RWPE1 (cell line): ENCODE measurements at regions not wholly inside any gene's neighbourhood (a gene's known extent, or its start where the extent isn't known, plus 50 kb on each side); places are given as distances from the start of the nearest gene placed in this dataset.

Experiments
- CTCF ChIA-PET: fragments of 350-600 bp; sonication (Branson Sonifier 250); formaldehyde crosslinking; extraction: SDS; loops from one replicate; lab custom pipeline; 2021; lab: Yijun Ruan, JAX
- POLR2A ChIA-PET: fragments of 400-600 bp; formaldehyde crosslinking; extraction: SDS; loops from one replicate; lab custom pipeline; 2020; ENCODE audit warnings: antibody characterized with exemption; ENCODE audit not compliant: low non-redundant PET; lab: Yijun Ruan, JAX
- DNase-seq: peaks from one replicate; pipeline ENCODE4 v3.0.0; 2012; ENCODE audit warnings: low spot score
- H3K27ac ChIP-seq: fragments of 450-650 bp; 2 replicates; pipeline ENCODE4 v1.5.1; 2017
- TF ChIP-seq, protein P1 (sequence below): fragments of 450-650 bp; conservative IDR thresholded peaks from 2 replicates; pipeline ENCODE4 v1.5.1; 2017; ENCODE audit warnings: low read depth, mild to moderate bottlenecking

DNA sequence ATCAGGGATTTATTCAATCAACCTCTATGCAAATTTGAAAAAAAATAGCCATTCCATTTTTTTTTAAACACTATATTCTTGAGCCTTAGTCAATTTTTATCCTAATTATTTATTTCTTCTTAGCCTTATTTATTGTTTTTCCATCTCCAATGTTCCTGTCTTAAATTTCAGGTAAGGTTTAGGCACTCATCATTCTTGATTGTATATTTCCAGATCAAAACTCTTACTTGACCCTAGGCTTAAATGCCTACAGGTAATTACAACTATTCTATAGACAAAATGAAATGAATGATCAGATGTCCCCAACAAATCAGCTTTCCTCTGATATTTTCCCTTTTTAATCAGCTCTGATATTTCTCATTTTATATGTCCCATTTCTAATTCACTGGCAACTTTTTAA is 402.6 kb upstream of the EPHA7 start:
- no peak overlapping the region for H3K27ac ChIP-seq
- TF ChIP-seq, protein P1, sequence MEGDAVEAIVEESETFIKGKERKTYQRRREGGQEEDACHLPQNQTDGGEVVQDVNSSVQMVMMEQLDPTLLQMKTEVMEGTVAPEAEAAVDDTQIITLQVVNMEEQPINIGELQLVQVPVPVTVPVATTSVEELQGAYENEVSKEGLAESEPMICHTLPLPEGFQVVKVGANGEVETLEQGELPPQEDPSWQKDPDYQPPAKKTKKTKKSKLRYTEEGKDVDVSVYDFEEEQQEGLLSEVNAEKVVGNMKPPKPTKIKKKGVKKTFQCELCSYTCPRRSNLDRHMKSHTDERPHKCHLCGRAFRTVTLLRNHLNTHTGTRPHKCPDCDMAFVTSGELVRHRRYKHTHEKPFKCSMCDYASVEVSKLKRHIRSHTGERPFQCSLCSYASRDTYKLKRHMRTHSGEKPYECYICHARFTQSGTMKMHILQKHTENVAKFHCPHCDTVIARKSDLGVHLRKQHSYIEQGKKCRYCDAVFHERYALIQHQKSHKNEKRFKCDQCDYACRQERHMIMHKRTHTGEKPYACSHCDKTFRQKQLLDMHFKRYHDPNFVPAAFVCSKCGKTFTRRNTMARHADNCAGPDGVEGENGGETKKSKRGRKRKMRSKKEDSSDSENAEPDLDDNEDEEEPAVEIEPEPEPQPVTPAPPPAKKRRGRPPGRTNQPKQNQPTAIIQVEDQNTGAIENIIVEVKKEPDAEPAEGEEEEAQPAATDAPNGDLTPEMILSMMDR, result no peak
- CTCF ChIA-PET, result no interaction called here
- no peak for DNase-seq
- POLR2A ChIA-PET, result no interaction called here

GRCh38 chr6:93820465-93821082 is 401.2 kb upstream of the EPHA7 start:
- DNase-seq, result no peak
- no peak overlapping the region for H3K27ac ChIP-seq
- TF ChIP-seq, protein P1, result no peak
- ChIA-PET POLR2A (no interaction called here), CTCF (no interaction called here)

GRCh38 chr6:93819189-93819588 is 399.8 kb upstream of the EPHA7 start:
- H3K27ac ChIP-seq, result no peak overlapping the region
- DNase-seq, result no peak
- POLR2A ChIA-PET, result no interaction called here
- TF ChIP-seq, protein P1, result no peak
- CTCF ChIA-PET, result interaction anchor here (0.6 kb wide), 1 partner anchor 73 kb away, joined by 4 read pairs; no protein-coding TSS in a partner anchor

DNA sequence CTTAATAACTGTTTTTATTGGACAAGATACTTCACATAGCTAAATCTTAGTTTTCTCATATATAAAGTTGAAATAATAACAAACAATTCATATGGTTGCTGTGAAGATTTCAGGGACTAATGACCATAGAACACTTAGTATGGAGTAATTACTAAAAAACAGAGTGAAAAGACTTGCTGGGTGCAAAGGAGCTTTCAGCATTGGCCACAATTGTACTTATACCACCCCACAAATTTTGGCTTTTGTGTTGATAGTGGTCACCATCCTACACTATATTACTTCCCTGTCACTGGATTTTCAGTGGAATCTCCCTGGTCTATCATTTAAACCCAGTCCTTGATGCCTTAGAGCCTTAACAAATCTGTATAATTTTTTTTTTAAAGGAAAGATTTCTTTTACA is 398.6 kb upstream of the EPHA7 start:
- POLR2A ChIA-PET, result no interaction called here
- CTCF ChIA-PET, result no interaction called here
- TF ChIP-seq, protein P1, result no peak
- DNase-seq, result no peak
- no peak overlapping the region for H3K27ac ChIP-seq

GRCh38 chr6:93806409-93807270 is 387.3 kb upstream of the EPHA7 start:
- CTCF ChIA-PET, result no interaction called here
- TF ChIP-seq, protein P1, result no peak
- POLR2A ChIA-PET, result no interaction called here
- DNase-seq, result no peak
- H3K27ac ChIP-seq, result no peak overlapping the region

DNA sequence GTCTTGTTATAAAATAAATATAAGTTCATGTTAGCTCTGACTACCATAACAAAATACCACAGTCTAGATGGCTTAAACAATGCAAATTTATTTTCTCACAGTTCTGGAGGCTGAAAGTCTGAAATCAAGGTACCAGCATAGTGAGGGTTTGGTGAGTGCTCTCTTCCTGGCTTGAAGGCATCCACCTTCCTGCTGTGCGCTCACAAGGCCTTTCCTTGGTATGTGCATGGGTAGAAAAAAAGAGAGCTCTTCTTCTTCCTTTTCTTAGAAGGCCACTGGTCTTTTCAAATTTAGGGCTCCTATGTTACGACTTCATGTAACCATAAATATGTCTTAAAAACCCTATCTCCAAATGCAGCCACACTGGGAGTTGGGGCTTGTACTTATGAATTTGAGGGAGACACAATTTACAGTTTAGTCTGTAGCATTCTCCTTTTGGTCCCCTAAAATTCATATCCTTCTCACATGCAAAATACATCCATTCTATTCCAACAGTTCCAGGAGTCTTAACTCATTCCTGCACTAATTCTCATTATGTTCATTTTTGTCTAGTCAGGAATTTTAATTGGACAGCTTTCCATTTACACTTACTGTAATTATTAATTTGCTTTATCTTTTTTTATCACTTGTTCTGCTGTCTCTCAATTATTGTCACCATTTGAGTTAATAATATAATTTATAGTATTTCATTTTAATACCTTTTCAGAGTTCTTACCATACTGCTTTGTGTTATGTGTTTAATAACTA is 381.9 kb upstream of the EPHA7 start:
- CTCF ChIA-PET, result no interaction called here
- no peak for DNase-seq
- POLR2A ChIA-PET, result no interaction called here
- no peak overlapping the region for H3K27ac ChIP-seq
- TF ChIP-seq, protein P1, result no peak
